Prostate gland (tissue), 2 donors: ENCODE measurements at regions not wholly inside any gene's neighbourhood (a gene's known extent, or its start where the extent isn't known, plus 50 kb on each side); places are given as distances from the start of the nearest gene placed in this dataset.

ENCODE experiments used
- POLR2A ChIP-seq: fragments of 450-650 bp; IDR thresholded peaks from one replicate; pipeline ENCODE4 v1.6.1; 2016; ENCODE audit warnings: antibody characterized with exemption, mild to moderate bottlenecking
- POLR2AphosphoS5 ChIP-seq: sonication (generic); formaldehyde crosslinking; IDR thresholded peaks from one replicate; pipeline ENCODE4 v1.6.1; 2017; ENCODE audit warnings: antibody characterized with exemption
- TF ChIP-seq, protein P1 (sequence below), 4 experiments: fragments of 200-600 bp in 2 of 4; fragments of 450-650 bp in 2 of 4; sonication (generic) in 2 of 4; IDR thresholded peaks; 1 replicate in 3 of 4; 2 replicates in 1 of 4; pipeline ENCODE4 v1.5.1; 2016 to 2019; ENCODE audit warnings: antibody characterized with exemption in 4 of 4, mild to moderate bottlenecking in 2 of 4, moderate library complexity in 2 of 4

DNA sequence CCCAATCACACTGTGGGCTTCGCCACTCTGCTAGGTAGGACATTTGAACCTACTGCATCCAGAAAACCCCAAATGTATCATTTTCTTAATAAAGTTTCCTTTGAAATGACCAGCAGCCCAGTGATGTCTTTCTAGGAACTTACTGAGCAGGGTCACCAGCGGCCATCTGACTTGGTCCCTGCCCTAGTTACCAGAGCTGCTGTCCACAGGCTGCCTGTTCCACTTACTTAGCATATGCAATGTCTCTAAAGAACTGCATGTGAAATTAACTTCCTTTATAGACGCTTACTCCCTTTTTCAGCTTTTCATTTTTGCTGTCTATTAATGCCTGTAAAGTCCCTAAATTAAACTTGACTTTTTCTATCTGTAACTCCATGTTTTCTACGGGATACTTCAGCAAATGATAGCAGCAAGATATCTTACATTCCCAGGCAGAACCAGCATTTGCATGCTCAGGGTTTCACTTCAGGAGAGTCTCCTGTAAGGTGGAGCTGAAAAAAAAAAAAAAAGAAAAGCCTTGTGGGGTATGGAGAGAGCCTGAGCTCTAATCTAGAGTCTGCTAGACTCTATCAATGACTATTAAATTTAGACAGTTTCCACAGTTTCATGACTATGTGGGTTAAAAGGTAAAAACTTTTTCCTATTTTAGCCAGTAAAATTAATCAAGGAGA is 125.0 kb downstream of the FAT3 start:
- TF ChIP-seq, protein P1, sequence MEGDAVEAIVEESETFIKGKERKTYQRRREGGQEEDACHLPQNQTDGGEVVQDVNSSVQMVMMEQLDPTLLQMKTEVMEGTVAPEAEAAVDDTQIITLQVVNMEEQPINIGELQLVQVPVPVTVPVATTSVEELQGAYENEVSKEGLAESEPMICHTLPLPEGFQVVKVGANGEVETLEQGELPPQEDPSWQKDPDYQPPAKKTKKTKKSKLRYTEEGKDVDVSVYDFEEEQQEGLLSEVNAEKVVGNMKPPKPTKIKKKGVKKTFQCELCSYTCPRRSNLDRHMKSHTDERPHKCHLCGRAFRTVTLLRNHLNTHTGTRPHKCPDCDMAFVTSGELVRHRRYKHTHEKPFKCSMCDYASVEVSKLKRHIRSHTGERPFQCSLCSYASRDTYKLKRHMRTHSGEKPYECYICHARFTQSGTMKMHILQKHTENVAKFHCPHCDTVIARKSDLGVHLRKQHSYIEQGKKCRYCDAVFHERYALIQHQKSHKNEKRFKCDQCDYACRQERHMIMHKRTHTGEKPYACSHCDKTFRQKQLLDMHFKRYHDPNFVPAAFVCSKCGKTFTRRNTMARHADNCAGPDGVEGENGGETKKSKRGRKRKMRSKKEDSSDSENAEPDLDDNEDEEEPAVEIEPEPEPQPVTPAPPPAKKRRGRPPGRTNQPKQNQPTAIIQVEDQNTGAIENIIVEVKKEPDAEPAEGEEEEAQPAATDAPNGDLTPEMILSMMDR (IDR thresholded peaks at IDR 0.05): no peak
- TF ChIP-seq POLR2A: no peak
- no peak for TF ChIP-seq POLR2AphosphoS5
